Activated CD4-positive, alpha-beta T cell treated with anti-CD3 and anti-CD28 coated beads, Interleukin-2, amount 50 U/mL, for 4 hours (primary cell): ENCODE measurements at regions not wholly inside any gene's neighbourhood (a gene's known extent, or its start where the extent isn't known, plus 50 kb on each side); places are given as distances from the start of the nearest gene placed in this dataset.

Experiments used
- DNase-seq, 2 experiments: peaks; one replicate each; pipeline ENCODE4 v3.0.0-alpha.2; 2020

DNA sequence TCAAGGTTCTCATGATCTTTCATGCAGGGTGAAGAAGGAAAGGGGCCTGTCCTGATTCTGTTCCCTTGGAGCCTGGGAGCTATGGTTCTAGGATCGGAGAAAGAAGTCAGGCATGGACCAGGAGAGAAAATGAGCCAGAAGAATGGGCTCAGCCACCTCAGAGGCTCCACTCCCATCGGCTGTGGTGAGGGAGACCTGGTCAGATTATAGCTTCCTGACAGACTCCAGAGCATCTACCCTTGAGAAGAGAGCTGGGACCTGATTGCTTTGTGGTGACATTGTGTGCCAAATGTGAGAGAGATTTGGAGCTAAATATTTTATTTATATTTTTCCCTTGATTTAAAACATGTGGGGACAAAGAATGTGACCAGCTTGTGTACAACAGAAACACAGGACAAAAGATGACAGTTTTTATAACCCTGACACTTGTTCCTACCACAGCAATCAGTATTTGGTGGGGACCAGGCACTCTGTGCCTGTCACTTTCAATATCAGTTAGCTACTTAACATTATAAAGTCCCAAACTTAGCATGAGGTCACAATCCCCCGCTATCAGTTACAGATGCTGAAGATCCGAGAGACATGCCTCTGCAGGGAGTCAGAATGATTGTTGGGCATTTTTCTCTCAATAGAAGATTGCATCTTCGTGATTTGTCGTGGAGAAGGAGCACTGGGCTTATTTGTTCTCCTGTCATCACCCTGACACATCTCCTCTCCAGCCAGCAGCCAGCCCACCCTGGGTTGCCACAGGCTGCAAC is 228.3 kb upstream of the ADAMTS16 start:
- no peak for DNase-seq

- DNase-seq, result no peak
Observed at GRCh38 chr5:4921929-4922328, 218.2 kb upstream of the ADAMTS16 start.

DNA sequence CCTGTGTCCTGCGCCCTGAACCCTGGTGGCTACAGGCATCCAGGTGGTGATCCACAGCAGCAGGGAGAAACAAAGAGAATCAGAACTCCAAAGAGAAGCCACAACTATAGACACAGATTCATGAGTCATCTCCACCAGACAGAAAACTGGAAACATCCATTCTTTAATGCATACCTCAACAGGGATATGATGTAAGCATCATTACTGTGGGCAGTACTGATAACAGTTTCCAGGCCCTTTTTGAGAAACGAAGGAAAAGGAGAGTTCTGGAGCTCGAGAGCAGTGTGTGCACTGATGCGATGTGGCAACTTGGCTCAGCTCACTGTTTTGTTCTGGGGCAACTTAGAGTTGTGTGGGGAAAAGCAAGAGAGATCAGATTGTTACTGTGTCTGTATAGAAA is 215.6 kb upstream of the ADAMTS16 start:
- no peak for DNase-seq

GRCh38 chr5:4927097-4927496 is 213.0 kb upstream of the ADAMTS16 start:
- no peak for DNase-seq

GRCh38 chr5:4928409-4928808 is 211.7 kb upstream of the ADAMTS16 start:
- no peak for DNase-seq

DNA sequence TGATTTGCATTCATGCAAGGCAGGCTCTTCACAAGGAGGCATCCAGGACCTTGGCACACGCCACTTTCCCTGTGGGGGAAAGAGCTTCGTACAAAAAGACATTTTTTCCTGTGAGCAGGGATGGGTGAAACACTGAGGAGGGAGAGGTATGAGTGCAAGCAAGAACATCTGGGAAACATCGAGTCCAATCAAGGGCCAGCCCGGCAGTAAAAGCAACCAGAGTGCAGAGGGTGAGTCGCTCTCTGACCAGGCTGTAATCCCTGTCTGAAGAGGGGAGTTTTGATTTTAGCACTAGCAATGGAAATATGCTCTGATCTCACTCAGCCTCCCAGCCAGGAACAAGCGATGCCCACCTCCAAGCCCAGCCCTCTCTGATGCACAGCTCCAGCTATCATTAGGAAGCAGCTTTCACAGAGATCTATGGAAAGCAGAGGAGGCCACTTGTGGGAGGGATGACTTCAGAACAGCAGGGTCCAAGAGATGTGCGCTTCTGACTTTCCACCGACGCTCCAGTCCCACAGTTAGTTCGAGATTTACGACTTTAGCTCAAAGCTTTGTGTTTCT is 211.0 kb upstream of the ADAMTS16 start:
- no peak for DNase-seq

DNA sequence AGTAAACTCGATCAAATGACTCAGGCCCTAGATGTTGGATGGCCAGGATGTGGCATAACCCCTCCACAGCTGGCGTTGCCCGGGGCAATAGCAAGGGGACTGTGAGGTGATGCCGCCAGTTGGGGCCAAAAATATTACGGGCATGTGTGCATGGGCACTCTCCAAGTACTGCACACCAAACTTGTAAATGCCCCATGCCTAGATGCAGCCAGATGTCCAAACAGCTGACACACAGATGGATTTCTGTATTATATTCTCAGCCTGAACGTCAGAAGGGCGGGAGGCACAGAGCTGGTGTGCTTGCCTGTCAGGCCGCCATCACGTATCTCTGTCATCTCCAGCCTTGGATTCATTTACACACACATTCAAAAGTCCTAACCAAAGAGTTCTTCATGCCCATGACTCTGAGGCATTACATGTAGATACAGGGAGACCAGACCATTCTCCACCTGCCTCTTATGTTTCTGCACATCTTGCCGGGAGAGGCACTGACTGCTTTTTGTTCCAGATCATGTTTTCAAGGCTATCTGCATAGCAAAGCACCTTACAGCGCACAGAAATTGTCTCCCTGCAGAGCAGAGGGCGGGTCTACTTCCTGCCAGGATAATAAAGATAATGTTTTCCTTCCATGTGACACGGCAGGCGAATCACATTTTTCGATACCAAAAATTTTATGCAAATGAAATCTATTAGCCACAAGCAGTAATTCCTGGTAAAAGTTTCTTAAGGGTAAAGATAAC is 200.9 kb upstream of the ADAMTS16 start:
- no peak for DNase-seq

GRCh38 chr5:4941161-4941560 is 199.0 kb upstream of the ADAMTS16 start:
- DNase-seq, result no peak

- no peak for DNase-seq
Observed at GRCh38 chr5:4941957-4942830, 197.9 kb upstream of the ADAMTS16 start.

DNA sequence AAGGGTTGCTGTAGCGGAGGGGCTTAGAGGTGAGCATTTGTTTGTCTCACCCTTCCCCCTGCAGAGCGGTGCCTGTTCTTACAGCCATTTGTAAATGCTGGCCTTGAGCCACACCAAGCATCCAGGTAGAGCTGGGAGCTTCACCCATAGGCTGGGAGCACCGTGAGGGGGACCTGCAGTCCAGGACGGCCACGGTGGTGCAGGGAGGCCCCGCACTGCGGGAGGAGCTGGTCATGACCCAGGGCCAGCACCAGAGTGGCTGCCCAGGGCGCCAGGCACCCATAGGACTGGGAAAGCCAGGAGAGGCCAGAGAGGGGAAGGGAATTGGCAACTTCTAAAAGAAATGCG is 197.3 kb upstream of the ADAMTS16 start:
- no peak for DNase-seq

- DNase-seq, result no peak
Observed at GRCh38 chr5:4945296-4945695, 194.8 kb upstream of the ADAMTS16 start.

GRCh38 chr5:4947106-4947505 is 193.0 kb upstream of the ADAMTS16 start:
- no peak for DNase-seq

DNA sequence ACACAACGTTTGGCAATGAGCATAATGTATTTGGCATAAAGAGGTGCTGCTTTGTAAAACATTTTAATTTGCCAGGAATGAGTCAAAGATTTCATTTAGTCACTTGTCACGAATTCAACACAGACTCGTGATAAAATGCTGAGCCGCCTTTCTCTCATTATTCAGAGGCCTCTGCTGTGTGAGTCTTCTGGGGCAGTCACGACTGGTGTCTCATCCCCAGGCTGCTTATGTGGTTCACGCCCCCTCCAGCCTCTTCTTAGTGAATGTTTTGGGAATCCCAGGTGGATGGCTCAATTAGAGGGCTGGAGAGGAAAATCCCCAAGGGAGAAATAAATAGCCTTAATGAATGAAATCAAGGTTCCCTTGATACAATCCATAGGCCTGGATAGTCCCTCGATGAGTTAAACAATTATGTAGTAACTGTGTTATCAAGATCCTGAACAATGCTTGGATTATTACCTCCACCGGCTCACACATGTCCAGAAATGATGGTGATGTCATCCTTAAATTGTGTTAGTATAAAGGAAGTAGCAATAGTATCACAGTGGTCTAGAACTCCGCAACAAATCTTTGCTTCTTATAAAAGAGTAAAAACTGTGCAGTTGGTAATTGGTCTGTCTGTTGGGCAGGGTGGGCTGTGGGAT is 192.1 kb upstream of the ADAMTS16 start:
- DNase-seq, result no peak

DNA sequence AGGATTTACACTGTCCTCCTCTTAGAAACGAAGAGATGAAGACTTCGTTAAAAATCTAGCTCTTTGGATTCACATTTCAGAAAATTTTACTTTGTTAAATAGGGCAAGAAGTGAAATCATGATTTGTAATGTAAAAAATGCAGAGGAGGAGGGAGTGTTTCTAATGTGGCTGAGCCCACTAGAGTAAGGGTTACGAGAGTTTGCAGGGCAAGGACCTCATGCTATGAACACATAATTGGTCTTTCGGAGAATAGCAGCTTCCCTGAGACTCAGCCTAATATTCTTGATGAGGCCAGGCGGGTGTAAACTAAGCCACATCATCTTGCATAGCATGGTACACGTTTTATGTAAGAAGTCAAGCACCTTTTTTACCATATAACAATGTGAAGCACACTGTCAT is 191.0 kb upstream of the ADAMTS16 start:
- DNase-seq, result no peak

DNA sequence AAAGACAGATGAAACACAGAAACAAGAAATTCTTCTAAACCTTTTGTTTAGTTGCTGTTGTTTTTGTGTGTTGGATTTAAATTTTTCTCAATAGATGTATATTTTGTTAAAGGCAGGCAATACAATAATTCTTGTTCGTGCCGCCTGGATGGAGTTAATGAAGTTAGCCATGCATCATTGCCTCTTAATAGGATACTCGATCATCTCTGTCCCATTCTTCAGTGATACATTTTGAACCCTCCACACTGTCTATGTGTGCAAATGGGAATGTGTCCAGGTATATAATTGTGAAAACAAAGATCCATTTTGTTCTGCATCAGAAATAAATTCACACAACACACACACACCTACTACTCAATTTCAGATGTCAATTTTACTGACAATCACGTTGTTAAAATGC is 186.6 kb upstream of the ADAMTS16 start:
- no peak for DNase-seq

DNA sequence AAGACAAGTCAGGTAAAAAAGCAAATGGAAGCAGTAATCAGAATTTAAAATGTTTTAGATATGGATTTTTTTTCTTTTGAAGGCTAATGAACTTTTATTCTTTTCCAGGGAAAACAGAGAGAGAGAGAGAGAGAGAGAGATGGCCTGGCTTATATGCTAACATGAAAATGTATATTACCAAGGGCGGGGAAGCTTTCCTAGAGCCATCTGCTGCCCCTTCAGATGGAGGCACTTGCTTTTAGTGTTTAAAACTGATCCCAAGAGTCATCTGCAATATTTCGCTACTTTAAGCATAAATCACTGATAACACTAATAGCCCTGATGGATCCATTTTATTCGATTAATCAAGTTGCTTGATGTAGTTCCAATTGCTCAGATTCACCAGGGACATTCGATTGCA is 186.1 kb upstream of the ADAMTS16 start:
- DNase-seq, result no peak

GRCh38 chr5:4963265-4963664 is 176.9 kb upstream of the ADAMTS16 start:
- no peak for DNase-seq

DNA sequence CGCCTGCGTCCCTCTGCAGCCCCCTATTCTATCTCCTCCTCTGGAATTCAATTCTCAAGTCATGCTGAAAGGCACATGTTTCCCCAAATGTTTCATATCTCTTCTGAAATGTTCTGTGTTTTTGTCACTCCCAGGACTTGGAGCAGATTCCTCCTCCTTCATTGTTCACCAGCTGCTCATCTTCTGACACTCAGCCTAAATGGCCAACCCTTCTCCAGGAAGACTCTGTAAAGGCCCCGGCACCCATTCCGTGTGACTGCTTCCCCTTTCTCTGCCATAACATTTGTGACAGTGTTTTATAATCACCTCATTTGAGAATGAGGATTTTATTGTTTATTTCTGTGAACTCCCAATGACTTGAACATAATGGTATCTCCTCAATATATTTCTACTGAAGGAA is 170.8 kb upstream of the ADAMTS16 start:
- DNase-seq, result no peak

DNA sequence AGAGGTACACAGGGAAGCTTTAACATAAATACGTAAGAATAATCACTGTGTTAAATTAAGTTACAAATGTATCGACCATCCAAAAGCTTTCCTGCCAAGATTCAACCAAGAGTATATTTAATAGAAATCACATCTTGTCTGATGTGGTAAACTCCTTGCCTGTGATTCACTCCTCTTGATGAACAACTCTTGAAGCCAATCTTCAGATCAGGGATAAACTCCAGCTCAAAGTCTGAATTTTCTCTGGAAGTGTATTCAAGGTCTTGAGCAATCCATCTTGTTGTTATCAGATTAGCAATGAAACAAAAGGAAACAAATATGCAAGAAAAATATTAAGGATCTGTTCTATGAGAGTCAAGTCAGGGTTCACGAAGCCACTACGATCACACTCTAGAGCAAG is 170.0 kb upstream of the ADAMTS16 start:
- no peak for DNase-seq

DNA sequence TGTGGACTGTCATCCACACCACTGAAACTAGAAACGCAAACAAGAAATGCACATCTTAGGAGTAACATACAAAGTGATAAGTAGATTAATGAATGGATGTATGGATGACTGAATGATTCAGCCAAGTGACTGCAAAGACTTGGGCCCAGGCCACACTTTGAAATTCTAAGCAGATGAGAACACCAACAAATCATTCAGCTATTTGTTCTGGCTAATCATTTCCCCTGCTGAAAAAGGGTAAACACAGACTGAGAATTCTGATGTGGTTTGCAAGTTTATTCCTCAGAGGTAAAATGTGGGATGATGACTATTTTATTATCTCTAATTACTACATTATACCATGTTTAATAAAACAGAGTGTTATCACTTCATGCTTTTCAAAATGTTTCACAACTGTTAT is 163.2 kb upstream of the ADAMTS16 start:
- no peak for DNase-seq

DNA sequence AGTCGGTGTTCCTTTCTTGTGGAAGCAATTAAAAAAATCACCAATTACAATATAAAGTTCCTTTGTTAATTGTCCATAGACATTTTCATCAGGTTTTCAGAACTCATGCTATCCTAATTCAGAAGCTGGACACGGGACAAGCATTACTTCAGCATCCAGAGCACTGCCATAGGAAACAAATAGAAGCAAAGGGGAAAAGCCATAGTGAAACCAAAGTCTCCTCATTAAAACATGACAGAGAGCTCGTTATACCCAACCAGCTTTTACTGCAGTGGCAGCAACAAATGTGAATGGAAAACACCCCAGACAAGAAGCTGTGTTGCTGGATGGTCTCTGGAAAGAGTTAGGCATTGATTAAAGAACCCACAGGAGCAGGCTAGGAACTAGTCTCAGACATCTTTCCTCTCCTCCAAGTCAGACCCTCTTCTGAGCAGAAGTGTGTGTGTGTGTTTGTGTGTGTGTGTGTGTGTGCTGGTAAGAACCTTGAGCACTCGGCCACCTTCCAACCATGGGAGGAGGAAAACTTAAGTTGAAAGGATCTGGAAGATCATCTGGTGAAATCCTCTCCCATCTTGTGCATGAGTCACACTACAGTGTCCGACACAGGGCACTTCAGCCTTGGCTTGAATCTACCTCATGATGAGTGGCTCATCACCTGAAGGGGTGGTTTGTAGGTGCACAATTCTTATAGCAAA is 162.6 kb upstream of the ADAMTS16 start:
- DNase-seq, result no peak

DNA sequence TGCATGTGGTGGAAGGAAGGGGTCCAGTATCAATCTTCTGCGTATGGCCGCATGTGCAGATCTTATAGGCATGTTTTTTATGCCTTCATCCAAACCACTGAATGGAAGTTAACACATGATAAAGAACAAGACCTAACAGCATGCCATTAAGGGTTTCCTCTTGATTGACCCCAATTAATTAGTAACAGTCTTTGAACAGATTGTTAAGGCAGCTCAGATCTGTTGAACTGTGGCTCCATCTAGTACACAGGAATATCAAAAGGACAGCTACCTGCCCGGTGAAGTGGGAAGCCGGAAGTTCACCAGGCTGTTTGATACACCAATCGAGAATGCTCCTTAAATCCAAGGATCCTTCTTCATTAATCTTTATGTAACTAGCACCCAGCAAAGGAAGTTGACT is 159.9 kb upstream of the ADAMTS16 start:
- DNase-seq, result no peak
